Kidney capillary endothelial cell (primary cell): ENCODE measurements at regions not wholly inside any gene's neighbourhood (a gene's known extent, or its start where the extent isn't known, plus 50 kb on each side); places are given as distances from the start of the nearest gene placed in this dataset.
A peak's percentile ranks its signal among the peaks of the same experiment; 100 is the strongest.
"Not testable (repeated sequence)": the region's sequence is repeated elsewhere in the genome, so short reads cannot be mapped to it uniquely, and the experiment has no call there.

Experiments
- DNase-seq: peaks from one replicate; pipeline ENCODE4 v3.0.0-alpha.2; 2018; ENCODE audit warnings: low spot score

DNA sequence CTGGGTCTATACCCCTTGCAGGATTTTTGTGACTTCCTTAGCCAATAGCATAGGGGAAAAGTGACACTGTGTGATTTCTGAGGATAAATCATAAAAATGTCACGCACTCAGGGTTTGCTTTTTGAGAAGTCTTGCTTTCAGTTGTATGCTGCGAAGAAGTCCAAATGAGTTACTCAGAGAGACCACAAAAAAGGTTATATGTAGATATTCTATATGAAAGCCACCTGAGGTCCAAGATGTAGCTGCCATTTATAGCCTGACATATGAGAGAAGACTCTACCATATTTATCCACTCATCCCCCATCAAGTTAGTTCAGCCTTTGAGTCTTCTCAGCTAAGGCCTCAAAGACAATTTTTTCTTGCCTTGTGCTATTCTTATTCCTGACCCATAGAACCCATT lies 488.3 kb upstream of the MAP2 start:
- no peak for DNase-seq

DNA sequence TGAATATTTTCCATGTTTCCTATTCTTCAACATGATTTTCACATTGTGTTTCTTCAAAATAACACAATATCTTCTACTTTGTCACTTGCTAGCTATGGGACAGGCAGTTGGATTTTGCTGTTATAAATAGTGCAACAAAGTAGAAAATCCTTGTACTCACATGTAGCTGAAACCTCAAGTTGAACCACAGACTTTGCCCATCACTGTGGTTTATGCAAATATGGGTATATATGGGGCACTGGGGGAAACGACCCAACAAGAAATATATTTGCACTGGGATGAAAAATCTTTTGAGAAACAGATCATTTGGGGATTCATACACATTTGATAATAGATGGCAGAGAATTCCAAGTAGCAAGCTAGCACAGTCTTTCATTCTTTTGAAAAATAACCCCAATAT lies 486.3 kb upstream of the MAP2 start:
- no peak for DNase-seq

DNA sequence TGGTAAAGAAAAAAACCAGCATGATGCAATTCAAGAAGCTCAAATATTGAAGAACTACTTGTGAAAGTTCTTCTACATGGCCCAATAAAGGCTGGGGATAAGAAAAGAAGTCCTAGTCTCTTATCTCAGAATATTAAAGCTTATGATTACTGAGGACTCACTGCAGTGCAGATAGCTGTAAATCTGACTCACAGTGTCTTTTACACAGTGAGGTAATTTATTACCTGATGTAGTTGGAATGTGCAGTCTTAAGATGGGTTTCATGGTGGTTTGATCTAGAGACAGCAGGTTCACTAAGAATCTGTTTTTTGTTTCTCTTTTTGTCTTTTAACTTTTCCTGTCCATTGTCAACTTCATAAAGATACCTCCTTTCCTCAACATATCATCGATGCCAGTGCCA lies 484.0 kb upstream of the MAP2 start:
- no peak for DNase-seq

DNA sequence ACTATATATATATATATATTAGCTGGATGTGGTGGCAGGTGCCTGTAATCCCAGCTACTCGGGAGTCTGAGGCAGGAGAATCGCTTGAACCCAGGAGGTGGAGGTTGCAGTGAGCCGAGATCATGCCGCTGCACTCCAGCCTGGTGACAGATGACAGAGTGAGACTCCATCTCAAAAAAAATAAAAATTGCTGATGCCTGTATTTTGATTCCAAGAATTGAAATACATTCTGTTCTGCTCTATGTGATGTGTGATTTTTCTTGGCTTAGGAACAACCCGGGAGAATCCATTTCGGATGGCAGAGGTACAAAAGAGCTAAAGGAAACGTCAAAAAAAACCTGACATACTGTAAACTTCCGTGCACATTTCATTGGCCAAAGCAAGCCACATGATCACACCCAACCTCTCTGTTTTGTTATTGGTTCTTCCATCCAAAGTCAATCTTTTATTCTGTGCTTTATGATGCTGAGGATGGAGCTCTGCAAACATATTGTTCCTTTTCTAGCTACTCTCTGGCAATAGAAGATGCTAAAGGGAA lies 478.1 kb upstream of the MAP2 start:
- DNase-seq, result no peak

DNA sequence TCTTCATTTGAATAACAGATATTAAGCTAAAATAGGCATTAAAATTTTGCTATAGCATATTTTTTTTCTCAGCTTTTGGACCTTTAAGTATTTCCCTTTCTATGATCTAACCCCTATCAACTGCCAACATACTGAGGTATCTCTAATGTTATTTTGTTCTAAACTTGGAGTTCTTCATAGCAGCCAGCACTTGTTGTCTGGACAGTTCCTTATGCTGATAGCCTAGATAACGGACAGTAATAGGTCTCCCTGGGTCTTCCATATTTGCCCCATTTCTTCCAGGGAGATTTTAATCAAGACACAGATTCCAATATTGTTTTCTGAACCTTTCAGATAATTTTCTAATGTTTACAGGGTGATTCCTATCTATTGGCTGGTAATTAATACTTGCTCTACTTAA lies 475.8 kb upstream of the MAP2 start:
- DNase-seq, result no peak

DNA sequence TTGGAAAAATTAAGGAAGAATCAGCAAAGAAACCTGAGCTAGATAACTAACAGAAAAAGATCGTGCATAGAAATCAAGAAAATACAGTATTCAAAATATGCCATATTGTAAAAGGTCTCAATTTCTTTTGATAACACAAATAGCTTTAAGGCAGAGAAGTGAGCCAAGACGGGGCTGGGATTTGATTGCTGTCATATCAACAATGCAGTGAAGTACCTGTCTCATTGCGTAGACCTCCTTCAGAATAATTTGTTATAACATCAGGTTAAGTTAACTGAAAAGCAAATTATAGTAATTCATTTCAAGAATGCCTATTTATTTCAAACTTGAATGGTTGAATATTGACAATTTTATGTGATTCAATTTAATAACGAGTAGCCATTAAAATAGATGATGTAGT lies 453.8 kb upstream of the MAP2 start:
- DNase-seq, result no peak

DNA sequence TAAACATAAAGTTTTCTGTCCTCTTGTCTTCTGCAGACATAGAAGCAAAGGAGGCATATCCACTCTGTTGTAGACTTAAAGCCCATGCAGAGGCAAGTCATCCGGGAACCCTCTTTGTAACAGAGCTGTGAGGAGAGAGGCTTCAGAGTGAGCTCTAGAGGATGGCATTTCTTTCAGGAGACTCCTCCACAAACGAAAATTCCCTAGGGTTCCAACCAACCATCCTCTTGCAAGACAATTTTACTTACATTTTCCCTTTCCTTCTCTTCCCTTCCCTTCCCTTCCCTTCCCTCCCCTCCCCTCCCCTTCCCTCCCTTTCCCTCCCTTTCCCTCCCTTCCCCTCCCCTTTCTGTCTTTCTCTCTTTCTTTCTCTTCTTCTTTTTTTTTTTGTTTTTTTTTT lies 446.3 kb upstream of the MAP2 start:
- no peak for DNase-seq

DNA sequence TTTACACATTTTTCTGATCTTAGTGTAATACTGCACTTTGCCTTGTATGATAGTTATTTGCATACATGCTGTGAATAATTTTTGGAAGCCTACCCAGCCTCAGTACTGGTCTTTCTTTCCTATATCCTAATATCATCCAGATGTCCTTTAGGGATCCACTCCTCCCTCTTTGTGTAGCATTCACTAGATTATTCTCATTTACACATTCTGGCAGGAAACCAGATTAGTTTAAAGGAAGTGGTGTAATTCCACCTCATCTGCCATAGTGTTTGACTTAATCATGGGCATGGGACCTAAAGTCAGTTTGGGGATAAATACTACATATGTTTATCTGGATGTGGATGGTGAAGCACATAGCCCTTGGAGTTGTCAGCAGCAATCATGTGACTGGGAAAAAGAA lies 444.9 kb upstream of the MAP2 start:
- DNase-seq, result no peak

DNA sequence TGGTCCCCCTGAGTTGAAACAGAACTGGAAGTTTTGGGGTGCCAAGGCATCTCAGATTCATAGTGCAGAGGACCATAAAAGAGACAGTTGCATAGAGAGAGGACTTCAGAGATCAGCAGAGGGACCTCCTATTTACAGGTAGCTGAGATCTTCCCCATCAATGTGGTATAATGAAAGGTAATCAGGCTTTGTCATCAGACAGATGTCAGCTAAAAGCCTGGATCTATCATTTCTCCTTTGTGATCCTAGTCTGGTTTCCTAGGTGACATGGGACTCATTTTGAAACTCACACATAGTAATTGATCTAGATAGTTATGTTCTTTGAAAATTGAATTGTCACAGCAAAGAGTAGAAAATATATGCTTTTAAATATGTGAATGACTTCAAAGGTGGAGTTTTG lies 443.5 kb upstream of the MAP2 start:
- no peak for DNase-seq

DNA sequence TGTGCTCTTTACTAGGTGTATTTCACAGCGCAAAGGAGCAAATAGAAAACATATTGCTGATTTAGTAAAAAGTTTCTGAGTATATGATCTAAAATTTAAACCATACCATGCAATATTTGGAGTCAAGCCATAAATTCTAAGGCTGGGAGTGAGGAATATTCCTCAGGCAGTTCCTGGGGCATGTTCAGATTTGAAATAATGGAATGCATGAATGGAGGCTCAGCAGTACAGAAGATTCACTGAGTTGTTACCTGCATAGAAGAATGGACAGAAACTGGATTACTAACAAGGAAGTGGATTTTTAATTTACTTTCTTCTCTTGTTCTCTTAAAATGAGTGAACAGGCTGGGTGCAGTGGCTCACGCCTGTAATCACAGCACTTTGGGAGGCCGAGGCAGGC lies 441.0 kb upstream of the MAP2 start:
- DNase-seq, result no peak

DNA sequence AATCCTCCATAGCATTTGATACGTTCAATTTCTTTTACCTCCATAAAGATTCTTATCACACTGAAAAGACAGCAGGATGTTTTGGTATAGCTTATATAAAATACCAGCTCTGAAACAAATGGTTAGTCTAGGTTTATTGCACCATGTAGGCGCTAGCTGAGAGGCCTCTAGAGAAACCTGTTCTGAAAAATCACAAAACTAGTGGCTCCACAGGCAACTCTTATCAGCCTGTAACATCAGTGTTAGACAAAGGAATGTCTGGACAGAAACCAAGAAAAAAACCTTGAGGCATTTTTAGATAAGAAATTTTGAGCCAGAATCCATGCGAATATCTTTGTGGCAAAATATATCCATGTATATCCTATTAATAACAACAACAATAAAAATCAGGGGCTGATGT lies 440.4 kb upstream of the MAP2 start:
- no peak for DNase-seq

DNA sequence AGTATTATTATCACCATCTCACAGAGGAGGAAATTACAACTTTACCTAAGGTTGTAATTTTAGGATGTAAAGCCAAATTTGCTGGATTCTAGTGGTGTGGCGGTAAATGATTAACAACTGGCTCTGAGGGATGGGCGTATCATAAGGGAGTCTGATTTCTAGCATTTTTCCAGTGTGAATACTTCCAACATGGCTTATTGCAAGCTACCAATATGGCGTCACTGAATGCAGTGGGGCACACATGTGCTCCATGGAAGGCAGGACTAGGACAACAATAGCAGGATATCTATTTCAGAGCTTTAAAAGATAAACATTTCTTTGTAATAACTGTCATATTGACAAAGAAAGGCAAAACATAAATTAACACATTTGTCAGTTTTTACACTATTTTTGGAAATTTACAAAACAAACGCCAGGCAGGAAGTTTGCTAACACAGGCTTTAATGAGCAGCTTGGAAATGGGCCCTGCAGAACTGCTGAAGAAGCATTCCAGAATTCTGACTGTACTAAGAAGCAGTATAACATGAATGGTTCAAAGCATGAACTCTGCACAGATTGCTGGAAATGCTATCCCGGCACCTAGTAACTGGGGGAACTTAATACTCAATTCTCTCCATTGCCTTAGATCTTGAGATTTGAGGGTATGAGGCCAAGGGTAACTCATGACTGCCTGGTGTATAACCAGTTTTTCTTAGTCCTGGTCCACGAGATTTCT lies 439.3 kb upstream of the MAP2 start:
- DNase-seq, result peak; percentile 46

DNA sequence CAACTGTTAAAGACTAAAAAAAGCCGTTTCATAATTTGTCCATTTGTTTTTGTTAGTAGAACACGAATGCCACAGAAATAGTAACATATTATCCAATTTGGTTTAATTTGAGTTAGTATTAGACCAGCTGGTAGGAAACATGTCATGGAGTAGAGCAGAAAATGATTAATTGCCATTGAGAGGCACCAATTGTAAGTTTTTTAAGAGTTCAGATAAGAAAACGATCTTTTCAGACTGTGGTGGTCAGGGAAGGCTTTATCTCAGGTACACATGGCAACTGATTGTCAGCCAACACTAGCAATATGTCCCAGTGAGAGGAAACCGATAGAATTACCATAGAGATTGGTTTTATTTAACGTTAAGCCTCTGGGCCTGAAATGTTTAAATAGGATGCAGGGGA lies 438.2 kb upstream of the MAP2 start:
- no peak for DNase-seq

DNA sequence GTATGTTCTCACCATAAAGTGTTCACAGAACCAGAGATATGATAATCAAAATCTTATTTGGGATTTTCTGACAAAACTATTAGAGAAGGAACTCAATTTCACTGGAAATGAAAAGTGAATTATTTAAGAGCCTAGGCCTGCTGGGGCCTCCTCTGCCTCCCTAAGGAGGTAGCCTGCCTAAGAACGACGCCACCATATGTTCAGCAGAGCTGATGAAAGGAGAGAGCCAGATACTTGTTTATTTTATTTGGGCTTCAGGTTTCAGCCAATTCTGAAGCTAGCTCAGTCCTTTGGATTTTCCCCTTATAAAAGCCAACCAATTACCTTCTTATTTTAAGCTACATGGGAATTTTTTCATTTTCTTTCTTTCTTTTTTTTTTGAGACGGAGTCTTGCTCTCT lies 433.1 kb upstream of the MAP2 start:
- no peak for DNase-seq

DNA sequence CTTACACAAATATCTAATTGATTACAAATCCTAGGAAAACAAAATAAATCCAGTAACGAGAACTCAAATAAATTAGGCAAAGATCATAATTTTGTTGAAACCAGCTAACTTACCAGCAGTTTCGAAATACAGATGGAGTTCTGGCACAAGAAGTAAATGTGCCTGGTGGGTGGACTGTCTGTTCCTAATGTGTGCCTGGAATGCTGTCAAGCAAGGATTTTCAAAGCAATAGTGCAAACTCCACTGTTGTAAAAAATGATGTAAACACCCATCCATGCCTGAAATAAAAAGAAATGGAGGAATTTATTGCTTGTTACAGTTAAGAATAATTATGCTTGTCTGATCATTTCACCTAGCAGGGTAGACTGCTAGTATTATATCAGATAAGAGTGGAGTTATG lies 423.9 kb upstream of the MAP2 start:
- DNase-seq, result no peak

DNA sequence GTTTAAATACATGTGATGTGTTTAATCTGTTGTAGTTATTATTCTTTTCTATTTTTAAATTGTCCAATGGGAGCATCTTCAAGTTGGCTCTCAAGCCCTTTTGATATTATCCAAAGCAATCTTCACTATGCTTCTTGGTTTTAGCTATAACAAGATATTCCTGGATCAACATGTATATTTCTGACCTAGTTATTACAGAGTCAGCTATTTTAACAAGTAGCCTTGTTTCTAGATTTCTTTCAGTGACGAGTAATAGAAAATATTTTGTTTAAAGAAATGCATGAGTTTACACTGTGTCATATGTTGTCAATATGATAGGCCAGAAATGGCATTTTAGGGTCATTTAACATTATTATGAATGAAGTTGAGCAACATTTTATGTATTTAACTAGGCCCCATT lies 421.8 kb upstream of the MAP2 start:
- no peak for DNase-seq

DNA sequence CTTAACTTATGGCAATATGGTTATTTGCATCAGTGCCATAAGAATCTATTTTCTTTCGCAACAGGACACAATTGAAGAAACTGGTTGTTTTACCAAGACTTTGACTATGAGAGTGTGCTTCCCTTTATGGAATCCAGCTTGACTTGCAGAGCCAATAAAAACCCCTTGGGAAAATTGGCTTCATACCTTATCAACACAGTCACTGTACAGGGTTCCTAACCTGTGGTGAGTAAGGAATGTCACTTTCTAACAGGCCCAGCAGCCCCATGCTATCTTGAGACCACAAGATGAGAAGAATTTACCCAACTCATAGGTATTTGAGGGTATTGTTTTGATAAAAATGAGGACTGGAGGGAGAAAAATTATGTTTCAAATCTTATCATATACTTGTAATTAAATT lies 418.5 kb upstream of the MAP2 start:
- DNase-seq, result no peak

DNA sequence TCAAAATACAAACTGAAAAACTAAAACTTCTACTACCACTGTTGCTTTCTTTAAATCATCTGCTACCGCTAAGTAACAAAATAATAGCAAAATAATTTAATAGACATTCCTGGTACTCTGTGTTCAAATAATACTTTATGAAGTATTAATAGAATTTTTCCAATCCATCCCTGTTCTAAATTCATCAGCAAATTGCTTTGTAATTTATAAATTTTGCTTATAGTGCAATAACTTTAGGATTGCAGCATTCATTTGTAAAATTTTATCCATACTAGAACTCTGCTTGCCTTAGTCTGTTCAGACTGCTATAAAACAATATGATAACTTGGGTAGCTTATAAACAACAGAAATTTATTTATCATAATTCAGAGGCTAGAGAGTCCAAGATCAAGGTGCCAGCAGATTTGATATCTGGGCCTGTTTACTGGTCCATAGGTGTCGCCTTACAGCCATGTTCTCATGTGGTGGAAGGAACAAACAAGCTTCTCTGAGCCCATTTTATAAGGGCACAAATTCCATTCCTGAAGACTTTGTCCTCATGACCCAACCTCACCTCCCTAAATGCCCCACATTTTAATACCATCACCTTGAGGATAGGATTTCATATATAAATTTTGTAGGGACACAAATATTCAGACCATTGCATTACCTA lies 415.1 kb upstream of the MAP2 start:
- DNase-seq, result no peak

DNA sequence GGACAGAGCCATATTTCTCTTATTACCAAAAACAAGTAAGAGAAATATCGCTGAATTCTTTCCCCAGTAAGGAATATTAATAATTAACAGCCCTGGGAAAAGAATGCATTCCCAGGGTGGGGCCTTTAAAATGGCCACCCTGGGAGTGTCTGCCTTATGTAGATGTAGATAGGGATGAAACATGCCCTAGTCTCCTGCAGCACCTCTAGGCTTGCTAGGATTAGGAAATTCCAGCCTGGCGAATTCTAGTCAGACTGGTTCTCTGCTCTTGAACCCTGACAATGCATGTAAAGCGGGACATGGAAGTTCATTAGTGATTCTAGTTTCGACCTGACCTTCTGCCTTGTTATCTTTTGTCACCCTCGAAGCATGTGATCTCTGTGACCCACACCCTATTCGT lies 405.2 kb upstream of the MAP2 start:
- DNase-seq, result not testable (repeated sequence)

DNA sequence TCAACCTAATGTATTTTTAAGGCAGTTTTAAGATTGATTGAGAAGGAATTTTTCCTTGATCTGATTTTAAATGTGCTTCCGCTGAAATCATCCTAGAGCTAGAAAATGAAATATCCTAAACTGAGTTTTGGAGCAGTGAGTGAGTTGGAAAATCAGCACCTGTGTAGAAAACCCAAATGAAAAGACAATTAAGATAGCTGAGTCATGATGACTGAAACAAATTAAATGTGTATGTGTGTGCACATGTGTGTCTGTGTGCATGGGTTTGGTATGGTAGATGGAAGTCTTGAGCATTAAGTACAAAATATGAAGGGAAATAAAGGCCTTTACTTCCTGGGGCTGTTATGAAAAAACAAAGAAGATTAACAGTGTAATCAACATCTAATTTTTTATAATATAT lies 394.6 kb upstream of the MAP2 start:
- DNase-seq, result no peak

DNA sequence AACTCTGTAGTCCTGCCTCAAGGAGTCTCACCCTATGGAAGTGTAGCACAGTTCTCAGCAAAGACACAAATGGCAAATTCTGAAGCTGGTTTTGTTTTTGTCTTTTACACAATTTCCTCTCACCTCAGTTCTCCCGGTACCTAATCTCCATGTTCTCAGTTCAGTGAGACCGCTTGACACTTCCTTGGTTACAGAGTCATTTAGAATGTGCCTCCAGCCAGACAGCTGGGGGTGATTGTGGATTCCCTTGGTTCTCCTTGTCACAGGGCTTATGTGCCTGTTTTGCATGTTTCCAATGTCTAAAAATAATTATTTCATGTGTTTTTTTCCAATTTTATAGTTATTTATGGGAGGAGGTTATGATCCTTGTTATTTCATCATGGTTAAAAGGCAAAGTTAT lies 379.5 kb upstream of the MAP2 start:
- no peak for DNase-seq

DNA sequence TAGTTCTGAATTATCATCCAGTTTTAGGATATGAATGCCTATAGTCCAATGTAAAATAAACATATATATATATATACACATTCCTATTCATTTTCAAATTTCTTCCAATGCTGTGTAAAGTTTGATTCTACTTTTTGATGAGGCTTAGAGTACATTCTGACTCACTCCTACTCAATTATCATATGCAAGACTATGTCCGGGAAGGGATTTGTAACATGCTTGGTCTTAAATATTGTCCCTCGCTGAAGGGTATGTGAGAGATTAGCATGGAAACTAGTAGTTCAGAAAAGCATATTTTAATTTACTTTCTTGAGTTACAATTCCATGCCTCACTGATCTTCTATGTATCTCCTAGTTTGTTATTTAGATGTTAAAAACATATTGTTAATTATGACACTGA lies 377.7 kb upstream of the MAP2 start:
- DNase-seq, result no peak

DNA sequence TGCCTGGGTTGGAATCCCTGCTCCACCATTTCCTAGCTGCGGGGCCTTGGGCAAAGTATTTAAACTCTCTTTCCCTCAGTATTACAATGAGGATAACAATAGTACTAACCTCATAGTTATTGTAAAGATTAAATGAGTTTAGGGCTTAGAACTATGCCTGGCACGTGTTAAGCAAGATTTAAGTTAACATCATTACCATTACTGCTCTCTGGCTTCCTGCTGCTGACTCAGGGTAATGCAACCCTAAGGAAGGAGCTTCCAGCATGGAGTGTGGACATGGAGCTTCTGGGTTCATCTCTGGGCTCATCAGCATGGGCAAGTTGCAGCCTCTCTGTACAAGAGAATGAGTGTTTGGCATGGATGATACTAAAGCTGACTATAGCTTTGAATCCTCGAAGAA lies 374.2 kb upstream of the MAP2 start:
- no peak for DNase-seq

DNA sequence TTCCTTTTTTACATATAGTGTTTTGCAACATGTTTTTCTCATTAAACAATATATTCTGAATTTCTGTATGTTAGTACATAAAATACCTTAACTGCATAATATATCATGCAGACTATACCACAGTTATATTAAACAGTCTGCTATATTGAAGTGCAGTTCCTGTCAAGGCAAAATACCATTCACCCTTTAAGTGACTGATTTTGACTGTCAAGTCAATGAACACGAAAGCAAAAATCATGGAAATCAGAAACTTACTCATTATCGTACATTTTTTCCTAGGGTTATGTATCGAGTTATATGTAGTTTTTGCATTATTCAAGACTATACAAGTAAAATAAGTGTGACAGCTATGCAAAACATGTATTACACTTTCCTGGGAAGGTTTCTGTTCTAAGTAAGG lies 361.6 kb upstream of the MAP2 start:
- no peak for DNase-seq
